Peyer's patch (tissue), 4 donors: ENCODE measurements at regions not wholly inside any gene's neighbourhood (a gene's known extent, or its start where the extent isn't known, plus 50 kb on each side); places are given as distances from the start of the nearest gene placed in this dataset.

ENCODE experiments used
- DNase-seq, 3 donors: peaks; one replicate each; pipeline ENCODE4 v3.0.0-alpha.2; 2017 to 2019
- H3K27ac ChIP-seq, 4 donors: fragments of 200-600 bp; sonication (generic); one replicate each; pipeline ENCODE4 v1.5.1; 2016 to 2019
- H3K27me3 ChIP-seq, 2 donors: fragments of 200-600 bp; sonication (generic); one replicate each; pipeline ENCODE4 v1.5.1; 2019
- H3K36me3 ChIP-seq, 3 donors: fragments of 200-600 bp; sonication (generic); one replicate each; pipeline ENCODE4 v1.5.1; 2016 to 2019
- H3K4me1 ChIP-seq, 4 donors: fragments of 200-600 bp; sonication (generic); one replicate each; pipeline ENCODE4 v1.5.1; 2016 to 2019
- H3K4me3 ChIP-seq, 4 donors: fragments of 200-600 bp; sonication (generic); 1 replicate in 3 of 4; 2 replicates in 1 of 4; pipeline ENCODE4 v1.5.1; 2016 to 2019; ENCODE audit warnings: mild to moderate bottlenecking in 1 of 4
- H3K9me3 ChIP-seq, 4 donors: fragments of 200-600 bp; sonication (generic); one replicate each; pipeline ENCODE4 v1.5.1; 2016 to 2019; ENCODE audit warnings: mild to moderate bottlenecking in 1 of 4
- CTCF ChIP-seq, 6 experiments: fragments of 450-650 bp in 4 of 6; fragments of 200-600 bp in 2 of 6; sonication (generic) in 1 of 6; IDR thresholded peaks; one replicate each; pipeline ENCODE4 v1.5.1; 2017 to 2019; ENCODE audit warnings: antibody characterized with exemption in 6 of 6, mild to moderate bottlenecking in 3 of 6, moderate library complexity in 1 of 6
- POLR2A ChIP-seq, 2 donors: fragments of 450-650 bp; IDR thresholded peaks; one replicate each; pipeline ENCODE4 v1.5.1; 2017; ENCODE audit warnings: antibody characterized with exemption in 2 of 2, mild to moderate bottlenecking in 2 of 2, moderate library complexity in 2 of 2

DNA sequence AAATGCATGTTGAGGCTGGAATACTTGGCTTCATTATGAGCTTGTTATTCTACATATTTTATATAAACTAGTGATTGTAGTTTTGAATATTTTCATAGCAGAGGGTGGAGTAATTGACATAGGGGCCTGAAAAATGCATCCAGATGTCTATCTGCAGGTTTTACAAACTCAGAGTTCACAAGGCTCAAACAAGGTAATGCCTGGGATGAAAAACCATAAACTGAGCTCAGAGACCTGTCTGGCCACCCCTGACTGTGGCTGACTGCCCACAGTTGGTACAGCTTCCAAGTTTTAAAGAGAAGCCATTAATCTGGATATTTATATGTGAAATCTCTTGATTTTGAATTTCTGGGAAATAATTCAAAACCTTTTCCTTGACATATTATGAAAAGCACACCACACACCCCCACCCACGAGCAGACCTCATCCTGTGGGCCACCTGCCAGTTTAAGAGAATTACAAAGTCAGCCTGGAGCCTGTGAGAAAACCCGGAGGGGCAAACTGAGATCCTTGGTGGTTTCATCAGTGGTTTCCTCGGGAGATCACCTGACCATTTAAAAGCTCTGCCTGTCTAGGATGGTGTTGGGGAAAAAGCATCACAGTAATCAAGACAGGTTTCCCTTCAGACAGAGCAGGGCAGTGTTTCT lies 230.1 kb downstream of the SAMD5 start:
- DNase-seq, result no peak
- no peaks in the 10 kb centered on the region for H3K27me3 ChIP-seq
- TF ChIP-seq POLR2A (IDR thresholded peaks at IDR 0.05), result no peak
- TF ChIP-seq CTCF (IDR thresholded peaks at IDR 0.05), result no peak
- no peaks in the 10 kb centered on the region for H3K36me3 ChIP-seq
- H3K4me3 ChIP-seq, result no peak overlapping the region
- H3K4me1 ChIP-seq, result no peaks in the 10 kb centered on the region
- no peak overlapping the region for H3K27ac ChIP-seq
- no peaks in the 10 kb centered on the region for H3K9me3 ChIP-seq

DNA sequence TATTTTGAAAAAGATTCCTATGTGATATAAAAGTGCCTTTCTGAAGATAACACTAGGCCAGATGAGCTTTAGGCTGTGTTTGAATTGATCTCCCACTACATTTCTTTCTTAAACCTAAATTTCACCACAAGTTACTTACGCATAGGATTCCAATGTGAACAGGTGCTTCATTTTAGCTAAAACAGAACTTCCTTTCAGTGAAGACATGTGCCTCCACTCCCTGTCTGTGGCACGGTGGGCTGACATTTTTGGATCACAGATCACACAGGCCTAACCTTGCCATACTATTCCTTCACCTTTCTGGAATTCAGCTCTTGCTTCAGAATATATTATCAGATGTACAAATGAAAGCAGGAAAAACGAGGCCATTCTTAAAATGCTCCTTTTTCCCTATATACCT lies 231.8 kb downstream of the SAMD5 start:
- DNase-seq, result no peak
- Histone ChIP-seq H3K9me3 (no peaks in the 10 kb centered on the region), H3K36me3 (no peaks in the 10 kb centered on the region), H3K27ac (no peak overlapping the region), H3K27me3 (no peaks in the 10 kb centered on the region), H3K4me1 (no peaks in the 10 kb centered on the region), H3K4me3 (no peak overlapping the region)
- TF ChIP-seq CTCF (IDR thresholded peaks at IDR 0.05), result no peak

GRCh38 chr6:147740916-147741315 lies 232.4 kb downstream of the SAMD5 start:
- no peaks in the 10 kb centered on the region for H3K4me1 ChIP-seq
- TF ChIP-seq CTCF (IDR thresholded peaks at IDR 0.05), result no peak
- no peak for TF ChIP-seq POLR2A (IDR thresholded peaks at IDR 0.05)
- no peaks in the 10 kb centered on the region for H3K27me3 ChIP-seq
- no peak overlapping the region for H3K27ac ChIP-seq
- no peaks in the 10 kb centered on the region for H3K36me3 ChIP-seq
- H3K4me3 ChIP-seq, result no peak overlapping the region
- no peak for DNase-seq
- H3K9me3 ChIP-seq, result no peaks in the 10 kb centered on the region

- H3K36me3 ChIP-seq, result no peaks in the 10 kb centered on the region
- H3K27ac ChIP-seq, result no peak overlapping the region
- H3K4me3 ChIP-seq, result no peak overlapping the region
- TF ChIP-seq CTCF (IDR thresholded peaks at IDR 0.05), result no peak
- TF ChIP-seq POLR2A (IDR thresholded peaks at IDR 0.05), result no peak
- H3K4me1 ChIP-seq, result no peaks in the 10 kb centered on the region
- no peaks in the 10 kb centered on the region for H3K27me3 ChIP-seq
- no peak for DNase-seq
- H3K9me3 ChIP-seq, result no peaks in the 10 kb centered on the region
Measured at GRCh38 chr6:147741389-147741788, 232.9 kb downstream of the SAMD5 start.

GRCh38 chr6:147742440-147742839 lies 233.9 kb downstream of the SAMD5 start:
- TF ChIP-seq POLR2A (IDR thresholded peaks at IDR 0.05), result no peak
- no peak for TF ChIP-seq CTCF (IDR thresholded peaks at IDR 0.05)
- H3K4me3 ChIP-seq, result no peak overlapping the region
- no peak overlapping the region for H3K27ac ChIP-seq
- H3K4me1 ChIP-seq, result no peaks in the 10 kb centered on the region
- no peaks in the 10 kb centered on the region for H3K9me3 ChIP-seq
- DNase-seq, result no peak
- no peaks in the 10 kb centered on the region for H3K36me3 ChIP-seq
- H3K27me3 ChIP-seq, result no peaks in the 10 kb centered on the region

DNA sequence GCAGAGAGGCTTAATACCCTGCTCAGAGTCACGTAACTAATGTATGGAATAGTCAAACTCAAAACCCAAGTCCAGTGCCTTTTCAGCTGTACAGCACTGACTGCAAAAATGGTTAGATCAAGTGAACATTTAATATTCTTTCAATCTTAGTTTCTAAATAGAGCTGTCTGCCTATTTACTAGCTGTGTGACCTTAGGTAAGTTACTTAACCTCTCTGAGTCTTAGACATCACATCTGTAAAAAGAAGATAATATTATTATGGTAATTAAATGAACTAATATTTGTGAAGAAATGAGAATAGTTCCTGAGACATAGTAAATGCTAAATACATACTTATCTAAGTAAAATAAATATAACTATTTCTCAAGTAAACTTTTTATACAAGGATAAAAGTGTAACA lies 235.5 kb downstream of the SAMD5 start:
- DNase-seq, result no peak

More for the DNA sequence above, 235.5 kb downstream of the SAMD5 start:
- H3K4me3 ChIP-seq, result no peak overlapping the region
- no peaks in the 10 kb centered on the region for H3K27me3 ChIP-seq
- H3K4me1 ChIP-seq, result no peaks in the 10 kb centered on the region
- TF ChIP-seq CTCF (IDR thresholded peaks at IDR 0.05) (no peak), POLR2A (IDR thresholded peaks at IDR 0.05) (no peak)
- H3K27ac ChIP-seq, result no peak overlapping the region
- H3K9me3 ChIP-seq, result no peaks in the 10 kb centered on the region
- no peaks in the 10 kb centered on the region for H3K36me3 ChIP-seq
